ENCODE measurements at regions not wholly inside any gene's neighbourhood (a gene's known extent, or its start where the extent isn't known, plus 50 kb on each side); places are given as distances from the start of the nearest gene placed in this dataset.

DNA sequence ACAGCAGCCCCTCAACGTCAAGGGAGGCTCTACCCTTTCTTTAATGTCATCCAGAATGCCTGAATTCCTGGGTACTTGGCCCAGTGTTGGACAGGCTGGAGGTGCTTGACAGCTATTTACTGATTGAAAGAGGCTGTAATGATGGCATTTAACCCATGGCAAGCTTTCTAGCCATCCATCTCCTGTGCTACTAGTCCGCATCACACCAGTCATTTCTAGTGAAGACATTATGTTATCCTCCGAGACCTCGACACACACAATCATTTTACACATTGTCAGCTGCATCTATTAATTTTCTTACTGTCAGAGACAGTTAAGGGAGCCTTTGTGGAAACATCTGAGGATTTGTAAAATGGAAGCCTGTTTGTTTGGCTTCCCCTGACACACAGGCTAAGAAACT lies 149.3 kb upstream of the FSTL4 start:
- H3K27ac ChIP-seq (ENCODE audit: low read depth, low read length), result no peak overlapping the region
- no peaks in the 10 kb centered on the region for H3K27me3 ChIP-seq (ENCODE audit: control insufficient read depth, low read length)
- no peaks in the 10 kb centered on the region for H3K9me2 ChIP-seq (replicated peaks; ENCODE audit: control insufficient read depth, low read length)
- H3K4me3 ChIP-seq (ENCODE audit: low read length), result no peak overlapping the region
- no peaks in the 10 kb centered on the region for H3K9me3 ChIP-seq (ENCODE audit: control insufficient read depth, insufficient read depth, low read length)
- no peak for TF ChIP-seq EZH2phosphoT487 (IDR thresholded peaks at IDR 0.05; ENCODE audit: borderline replicate concordance, low read length)
- TF ChIP-seq, protein P1, sequence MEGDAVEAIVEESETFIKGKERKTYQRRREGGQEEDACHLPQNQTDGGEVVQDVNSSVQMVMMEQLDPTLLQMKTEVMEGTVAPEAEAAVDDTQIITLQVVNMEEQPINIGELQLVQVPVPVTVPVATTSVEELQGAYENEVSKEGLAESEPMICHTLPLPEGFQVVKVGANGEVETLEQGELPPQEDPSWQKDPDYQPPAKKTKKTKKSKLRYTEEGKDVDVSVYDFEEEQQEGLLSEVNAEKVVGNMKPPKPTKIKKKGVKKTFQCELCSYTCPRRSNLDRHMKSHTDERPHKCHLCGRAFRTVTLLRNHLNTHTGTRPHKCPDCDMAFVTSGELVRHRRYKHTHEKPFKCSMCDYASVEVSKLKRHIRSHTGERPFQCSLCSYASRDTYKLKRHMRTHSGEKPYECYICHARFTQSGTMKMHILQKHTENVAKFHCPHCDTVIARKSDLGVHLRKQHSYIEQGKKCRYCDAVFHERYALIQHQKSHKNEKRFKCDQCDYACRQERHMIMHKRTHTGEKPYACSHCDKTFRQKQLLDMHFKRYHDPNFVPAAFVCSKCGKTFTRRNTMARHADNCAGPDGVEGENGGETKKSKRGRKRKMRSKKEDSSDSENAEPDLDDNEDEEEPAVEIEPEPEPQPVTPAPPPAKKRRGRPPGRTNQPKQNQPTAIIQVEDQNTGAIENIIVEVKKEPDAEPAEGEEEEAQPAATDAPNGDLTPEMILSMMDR (IDR thresholded peaks at IDR 0.05; ENCODE audit: low read depth, low read length, poor library complexity, severe bottlenecking), result no peak
- no peaks in the 10 kb centered on the region for H3K4me1 ChIP-seq (ENCODE audit: control insufficient read depth, low read length)
- H3K4me2 ChIP-seq (ENCODE audit: low read length), result no peak overlapping the region
- no peaks in the 10 kb centered on the region for H4K20me1 ChIP-seq (ENCODE audit: control insufficient read depth, insufficient read depth, low read depth, low read length)
- no peaks in the 10 kb centered on the region for H3F3A ChIP-seq (ENCODE audit: control insufficient read depth, insufficient read depth)
- H3K36me3 ChIP-seq (ENCODE audit: control insufficient read depth, low read length), result no peaks in the 10 kb centered on the region
- H3K79me2 ChIP-seq (ENCODE audit: control insufficient read depth, low read length), result no peaks in the 10 kb centered on the region

DNA sequence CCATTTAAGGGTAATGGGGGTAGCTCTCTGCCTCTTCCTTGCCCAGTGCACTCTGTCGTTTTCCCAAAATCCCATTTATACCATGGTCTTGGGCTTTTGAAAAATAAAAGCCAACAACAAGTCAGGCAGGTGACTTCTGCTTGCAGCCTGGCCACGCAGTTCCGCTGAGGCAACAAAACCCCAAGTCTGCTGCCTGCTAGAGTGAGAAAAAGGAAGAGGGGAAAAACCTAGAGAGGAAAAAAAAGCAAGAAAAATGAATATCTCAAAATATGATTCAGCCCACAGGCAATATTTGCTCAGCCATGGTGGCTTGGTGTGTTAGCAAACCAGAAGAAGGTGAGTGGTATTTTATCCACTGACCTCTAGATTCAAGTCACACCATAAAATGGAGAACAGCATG lies 148.2 kb upstream of the FSTL4 start:
- no peak for TF ChIP-seq EZH2phosphoT487 (IDR thresholded peaks at IDR 0.05; ENCODE audit: borderline replicate concordance, low read length)
- TF ChIP-seq, protein P1 (IDR thresholded peaks at IDR 0.05; ENCODE audit: low read depth, low read length, poor library complexity, severe bottlenecking), result no peak
- Histone ChIP-seq H3K4me3 (ENCODE audit: low read length) (no peak overlapping the region), H3K79me2 (ENCODE audit: control insufficient read depth, low read length) (no peaks in the 10 kb centered on the region), H3K9me3 (ENCODE audit: control insufficient read depth, insufficient read depth, low read length) (no peaks in the 10 kb centered on the region), H3K4me2 (ENCODE audit: low read length) (no peak overlapping the region), H4K20me1 (ENCODE audit: control insufficient read depth, insufficient read depth, low read depth, low read length) (no peaks in the 10 kb centered on the region), H3K27me3 (ENCODE audit: control insufficient read depth, low read length) (no peaks in the 10 kb centered on the region), H3F3A (ENCODE audit: control insufficient read depth, insufficient read depth) (no peaks in the 10 kb centered on the region), H3K36me3 (ENCODE audit: control insufficient read depth, low read length) (no peaks in the 10 kb centered on the region), H3K4me1 (ENCODE audit: control insufficient read depth, low read length) (no peaks in the 10 kb centered on the region), H3K27ac (ENCODE audit: low read depth, low read length) (no peak overlapping the region), H3K9me2 (replicated peaks; ENCODE audit: control insufficient read depth, low read length) (no peaks in the 10 kb centered on the region)

DNA sequence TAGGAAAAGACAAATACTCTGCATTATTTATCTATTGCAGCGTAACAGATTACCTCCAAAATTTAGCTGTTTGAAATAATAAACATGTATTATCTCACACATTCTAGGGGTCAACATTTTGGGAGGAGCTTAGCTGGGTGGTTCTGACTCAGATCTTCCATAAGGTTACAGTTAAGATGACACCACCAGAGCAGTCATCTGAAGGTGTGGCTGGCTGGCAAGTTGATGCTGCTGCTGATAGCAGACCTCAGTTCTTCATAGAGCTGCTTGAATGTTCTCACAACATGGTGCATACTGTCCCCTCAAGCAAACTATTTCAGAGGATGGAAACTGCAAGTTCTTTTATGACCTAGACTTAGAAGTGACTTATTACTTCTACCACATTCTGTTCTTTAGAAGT lies 146.3 kb upstream of the FSTL4 start:
- Histone ChIP-seq H3K9me3 (ENCODE audit: control insufficient read depth, insufficient read depth, low read length) (no peaks in the 10 kb centered on the region), H4K20me1 (ENCODE audit: control insufficient read depth, insufficient read depth, low read depth, low read length) (no peaks in the 10 kb centered on the region), H3K79me2 (ENCODE audit: control insufficient read depth, low read length) (no peaks in the 10 kb centered on the region), H3K27me3 (ENCODE audit: control insufficient read depth, low read length) (peaks cover 7% of the 10 kb centered on the region), H3F3A (ENCODE audit: control insufficient read depth, insufficient read depth) (no peaks in the 10 kb centered on the region), H3K4me3 (ENCODE audit: low read length) (no peak overlapping the region), H3K27ac (ENCODE audit: low read depth, low read length) (no peak overlapping the region), H3K9me2 (replicated peaks; ENCODE audit: control insufficient read depth, low read length) (no peaks in the 10 kb centered on the region), H3K36me3 (ENCODE audit: control insufficient read depth, low read length) (no peaks in the 10 kb centered on the region), H3K4me1 (ENCODE audit: control insufficient read depth, low read length) (no peaks in the 10 kb centered on the region), H3K4me2 (ENCODE audit: low read length) (no peak overlapping the region)
- no peak for TF ChIP-seq EZH2phosphoT487 (IDR thresholded peaks at IDR 0.05; ENCODE audit: borderline replicate concordance, low read length)
- TF ChIP-seq, protein P1 (IDR thresholded peaks at IDR 0.05; ENCODE audit: low read depth, low read length, poor library complexity, severe bottlenecking), result no peak
